ENCODE measurements at regions not wholly inside any gene's neighbourhood (a gene's known extent, or its start where the extent isn't known, plus 50 kb on each side); places are given as distances from the start of the nearest gene placed in this dataset.

- Histone ChIP-seq H3K4me1 (ENCODE audit: control insufficient read depth, insufficient read depth, low read length) (no peaks in the 10 kb centered on the region; the same call in 1 of the 2 replicates), H3K9ac (ENCODE audit: low read depth, low read length) (no peak overlapping the region), H3K27ac (ENCODE audit: low read depth, low read length) (no peak overlapping the region), H3K9me3 (ENCODE audit: control insufficient read depth, insufficient read depth, low read length) (no peaks in the 10 kb centered on the region), H3K36me3 (ENCODE audit: control insufficient read depth, insufficient read depth, low read length) (no peaks in the 10 kb centered on the region), H3K27me3 (ENCODE audit: control insufficient read depth, insufficient read depth, low read length) (no peaks in the 10 kb centered on the region), H3K4me3 (ENCODE audit: low read depth, low read length) (no peak overlapping the region)
These were observed 345.1 kb downstream of the AASDHPPT start for GRCh38 chr11:106422583-106422982.

- no peaks in the 10 kb centered on the region; the same call in 1 of the 2 replicates for H3K4me1 ChIP-seq (ENCODE audit: control insufficient read depth, insufficient read depth, low read length)
- H3K9me3 ChIP-seq (ENCODE audit: control insufficient read depth, insufficient read depth, low read length): no peaks in the 10 kb centered on the region
- H3K4me3 ChIP-seq (ENCODE audit: low read depth, low read length): no peak overlapping the region
- no peaks in the 10 kb centered on the region for H3K27me3 ChIP-seq (ENCODE audit: control insufficient read depth, insufficient read depth, low read length)
- no peak overlapping the region for H3K27ac ChIP-seq (ENCODE audit: low read depth, low read length)
- H3K9ac ChIP-seq (ENCODE audit: low read depth, low read length): no peak overlapping the region
- H3K36me3 ChIP-seq (ENCODE audit: control insufficient read depth, insufficient read depth, low read length): no peaks in the 10 kb centered on the region
These were observed 346.6 kb downstream of the AASDHPPT start for GRCh38 chr11:106424111-106424510.

GRCh38 chr11:106425819-106426218, 348.4 kb downstream of the AASDHPPT start:
- Histone ChIP-seq H3K4me1 (ENCODE audit: control insufficient read depth, insufficient read depth, low read length) (no peaks in the 10 kb centered on the region; the same call in 1 of the 2 replicates), H3K4me3 (ENCODE audit: low read depth, low read length) (no peak overlapping the region), H3K36me3 (ENCODE audit: control insufficient read depth, insufficient read depth, low read length) (no peaks in the 10 kb centered on the region), H3K27ac (ENCODE audit: low read depth, low read length) (no peak overlapping the region), H3K9ac (ENCODE audit: low read depth, low read length) (no peak overlapping the region), H3K27me3 (ENCODE audit: control insufficient read depth, insufficient read depth, low read length) (no peaks in the 10 kb centered on the region), H3K9me3 (ENCODE audit: control insufficient read depth, insufficient read depth, low read length) (no peaks in the 10 kb centered on the region)

- no peaks in the 10 kb centered on the region for H3K27me3 ChIP-seq (ENCODE audit: control insufficient read depth, insufficient read depth, low read length)
- H3K4me3 ChIP-seq (ENCODE audit: low read depth, low read length): no peak overlapping the region
- no peak overlapping the region for H3K27ac ChIP-seq (ENCODE audit: low read depth, low read length)
- no peaks in the 10 kb centered on the region for H3K36me3 ChIP-seq (ENCODE audit: control insufficient read depth, insufficient read depth, low read length)
- no peaks in the 10 kb centered on the region; the same call in 1 of the 2 replicates for H3K4me1 ChIP-seq (ENCODE audit: control insufficient read depth, insufficient read depth, low read length)
- no peak overlapping the region for H3K9ac ChIP-seq (ENCODE audit: low read depth, low read length)
- no peaks in the 10 kb centered on the region for H3K9me3 ChIP-seq (ENCODE audit: control insufficient read depth, insufficient read depth, low read length)
These were observed 349.2 kb downstream of the AASDHPPT start for GRCh38 chr11:106426696-106427095.

- Histone ChIP-seq H3K4me1 (ENCODE audit: control insufficient read depth, insufficient read depth, low read length) (no peaks in the 10 kb centered on the region), H3K27me3 (ENCODE audit: control insufficient read depth, insufficient read depth, low read length) (no peaks in the 10 kb centered on the region), H3K9me3 (ENCODE audit: control insufficient read depth, insufficient read depth, low read length) (no peaks in the 10 kb centered on the region), H3K4me3 (ENCODE audit: low read depth, low read length) (no peak overlapping the region), H3K9ac (ENCODE audit: low read depth, low read length) (no peak overlapping the region), H3K27ac (ENCODE audit: low read depth, low read length) (no peak overlapping the region), H3K36me3 (ENCODE audit: control insufficient read depth, insufficient read depth, low read length) (no peaks in the 10 kb centered on the region)
These were observed 350.3 kb downstream of the AASDHPPT start for GRCh38 chr11:106427736-106428135.

- Histone ChIP-seq H3K36me3 (ENCODE audit: control insufficient read depth, insufficient read depth, low read length) (no peaks in the 10 kb centered on the region), H3K4me1 (ENCODE audit: control insufficient read depth, insufficient read depth, low read length) (no peaks in the 10 kb centered on the region)
These were observed 364.6 kb downstream of the AASDHPPT start for GRCh38 chr11:106442032-106442431.

GRCh38 chr11:106446302-106446701, 368.8 kb downstream of the AASDHPPT start:
- Histone ChIP-seq H3K9ac (ENCODE audit: low read depth, low read length) (no peak overlapping the region), H3K4me3 (ENCODE audit: low read depth, low read length) (no peak overlapping the region), H3K36me3 (ENCODE audit: control insufficient read depth, insufficient read depth, low read length) (no peaks in the 10 kb centered on the region), H3K27me3 (ENCODE audit: control insufficient read depth, insufficient read depth, low read length) (no peaks in the 10 kb centered on the region), H3K9me3 (ENCODE audit: control insufficient read depth, insufficient read depth, low read length) (no peaks in the 10 kb centered on the region), H3K27ac (ENCODE audit: low read depth, low read length) (no peak overlapping the region), H3K4me1 (ENCODE audit: control insufficient read depth, insufficient read depth, low read length) (no peaks in the 10 kb centered on the region)

More at GRCh38 chr11:106442032-106442431, 364.6 kb downstream of the AASDHPPT start:
- Histone ChIP-seq H3K4me3 (ENCODE audit: low read depth, low read length) (no peak overlapping the region), H3K9me3 (ENCODE audit: control insufficient read depth, insufficient read depth, low read length) (no peaks in the 10 kb centered on the region), H3K27me3 (ENCODE audit: control insufficient read depth, insufficient read depth, low read length) (no peaks in the 10 kb centered on the region), H3K27ac (ENCODE audit: low read depth, low read length) (no peak overlapping the region), H3K9ac (ENCODE audit: low read depth, low read length) (no peak overlapping the region)

- Histone ChIP-seq H3K27ac (ENCODE audit: low read depth, low read length) (no peak overlapping the region), H3K9ac (ENCODE audit: low read depth, low read length) (no peak overlapping the region), H3K27me3 (ENCODE audit: control insufficient read depth, insufficient read depth, low read length) (no peaks in the 10 kb centered on the region), H3K36me3 (ENCODE audit: control insufficient read depth, insufficient read depth, low read length) (no peaks in the 10 kb centered on the region), H3K9me3 (ENCODE audit: control insufficient read depth, insufficient read depth, low read length) (no peaks in the 10 kb centered on the region), H3K4me1 (ENCODE audit: control insufficient read depth, insufficient read depth, low read length) (no peaks in the 10 kb centered on the region), H3K4me3 (ENCODE audit: low read depth, low read length) (no peak overlapping the region)
These were observed 369.5 kb downstream of the AASDHPPT start for GRCh38 chr11:106446955-106447354.

GRCh38 chr11:106447631-106448191, 370.2 kb downstream of the AASDHPPT start:
- Histone ChIP-seq H3K9ac (ENCODE audit: low read depth, low read length) (no peak overlapping the region), H3K36me3 (ENCODE audit: control insufficient read depth, insufficient read depth, low read length) (no peaks in the 10 kb centered on the region), H3K27me3 (ENCODE audit: control insufficient read depth, insufficient read depth, low read length) (no peaks in the 10 kb centered on the region)

GRCh38 chr11:106449763-106450162, 372.3 kb downstream of the AASDHPPT start:
- Histone ChIP-seq H3K4me3 (ENCODE audit: low read depth, low read length) (no peak overlapping the region), H3K4me1 (ENCODE audit: control insufficient read depth, insufficient read depth, low read length) (no peaks in the 10 kb centered on the region), H3K9ac (ENCODE audit: low read depth, low read length) (no peak overlapping the region), H3K27ac (ENCODE audit: low read depth, low read length) (no peak overlapping the region), H3K27me3 (ENCODE audit: control insufficient read depth, insufficient read depth, low read length) (no peaks in the 10 kb centered on the region), H3K9me3 (ENCODE audit: control insufficient read depth, insufficient read depth, low read length) (no peaks in the 10 kb centered on the region), H3K36me3 (ENCODE audit: control insufficient read depth, insufficient read depth, low read length) (no peaks in the 10 kb centered on the region)

More at GRCh38 chr11:106447631-106448191, 370.2 kb downstream of the AASDHPPT start:
- H3K4me1 ChIP-seq (ENCODE audit: control insufficient read depth, insufficient read depth, low read length): no peaks in the 10 kb centered on the region
- no peak overlapping the region for H3K4me3 ChIP-seq (ENCODE audit: low read depth, low read length)
- H3K27ac ChIP-seq (ENCODE audit: low read depth, low read length): no peak overlapping the region
- no peaks in the 10 kb centered on the region for H3K9me3 ChIP-seq (ENCODE audit: control insufficient read depth, insufficient read depth, low read length)

GRCh38 chr11:106451228-106451922, 373.9 kb downstream of the AASDHPPT start:
- no peaks in the 10 kb centered on the region for H3K27me3 ChIP-seq (ENCODE audit: control insufficient read depth, insufficient read depth, low read length)
- no peak overlapping the region for H3K9ac ChIP-seq (ENCODE audit: low read depth, low read length)
- no peaks in the 10 kb centered on the region for H3K36me3 ChIP-seq (ENCODE audit: control insufficient read depth, insufficient read depth, low read length)
- no peaks in the 10 kb centered on the region for H3K4me1 ChIP-seq (ENCODE audit: control insufficient read depth, insufficient read depth, low read length)
- H3K9me3 ChIP-seq (ENCODE audit: control insufficient read depth, insufficient read depth, low read length): no peaks in the 10 kb centered on the region
- no peak overlapping the region for H3K27ac ChIP-seq (ENCODE audit: low read depth, low read length)
- H3K4me3 ChIP-seq (ENCODE audit: low read depth, low read length): no peak overlapping the region

Data from HUES48 (cell line).